BLaER1 treated with 17β-estradiol and CSF1 and Interleukin-3, amounts not matched to agents 10 nM and 100 nM (cell line): ENCODE measurements at regions not wholly inside any gene's neighbourhood (a gene's known extent, or its start where the extent isn't known, plus 50 kb on each side); places are given as distances from the start of the nearest gene placed in this dataset.

Experiments used
- H3K27ac ChIP-seq, 11 experiments: shearing (Covaris generic); formaldehyde crosslinking; 2 replicates each; pipeline ENCODE4 v1.8.1; 2022
- H3K27me3 ChIP-seq, 11 experiments: shearing (Covaris generic); formaldehyde crosslinking; 2 replicates each; pipeline ENCODE4 v1.8.1; 2022
- H3K36me3 ChIP-seq, 11 experiments: shearing (Covaris generic); formaldehyde crosslinking; 2 replicates each; pipeline ENCODE4 v1.8.1; 2022
- H3K4me1 ChIP-seq, 10 experiments: shearing (Covaris generic); formaldehyde crosslinking; 2 replicates each; pipeline ENCODE4 v1.8.1; 2022
- H3K4me2 ChIP-seq, 11 experiments: shearing (Covaris generic); formaldehyde crosslinking; 2 replicates each; pipeline ENCODE4 v1.8.1; 2022
- H3K4me3 ChIP-seq, 10 experiments: shearing (Covaris generic); formaldehyde crosslinking; 2 replicates each; pipeline ENCODE4 v1.8.1; 2022
- H3K9ac ChIP-seq, 11 experiments: shearing (Covaris generic); formaldehyde crosslinking; 2 replicates each; pipeline ENCODE4 v1.8.1; 2022
- H3K9me3 ChIP-seq, 11 experiments: shearing (Covaris generic); formaldehyde crosslinking; replicated peaks in 1 of 11; 2 replicates each; pipeline ENCODE4 v1.8.1; 2022
- H4K20me1 ChIP-seq, 11 experiments: shearing (Covaris generic); formaldehyde crosslinking; 2 replicates each; pipeline ENCODE4 v1.8.1; 2022
- Cebpa-rat ChIP-seq, 11 experiments: shearing (Covaris generic); IDR thresholded peaks; 2 replicates each; pipeline ENCODE4 v1.8.1; 2022

GRCh38 chr14:61911574-61911973 is 149.4 kb downstream of the SNAPC1 start:
- Histone ChIP-seq H3K9ac (no peak overlapping the region), H3K9me3 (no peaks in the 10 kb centered on the region), H3K36me3 (no peaks in the 10 kb centered on the region)

GRCh38 chr14:61918998-61919397 is 156.8 kb downstream of the SNAPC1 start:
- Histone ChIP-seq H4K20me1 (no peaks in the 10 kb centered on the region), H3K4me1 (no peaks in the 10 kb centered on the region), H3K4me3 (no peak overlapping the region), H3K9me3 (no peaks in the 10 kb centered on the region), H3K4me2 (no peak overlapping the region), H3K27ac (no peak overlapping the region), H3K36me3 (no peaks in the 10 kb centered on the region), H3K27me3 (no peaks in the 10 kb centered on the region), H3K9ac (no peak overlapping the region)
- TF ChIP-seq Cebpa-rat (IDR thresholded peaks at IDR 0.05): no peak

More at GRCh38 chr14:61911574-61911973, 149.4 kb downstream of the SNAPC1 start:
- H3K4me2 ChIP-seq: no peak overlapping the region
- no peak overlapping the region for H3K27ac ChIP-seq
- no peaks in the 10 kb centered on the region for H3K4me1 ChIP-seq
- H3K4me3 ChIP-seq: no peak overlapping the region
- H4K20me1 ChIP-seq: no peaks in the 10 kb centered on the region
- TF ChIP-seq Cebpa-rat (IDR thresholded peaks at IDR 0.05): no peak
- no peaks in the 10 kb centered on the region for H3K27me3 ChIP-seq

GRCh38 chr14:61923348-61923747 is 161.1 kb downstream of the SNAPC1 start:
- no peak for TF ChIP-seq Cebpa-rat (IDR thresholded peaks at IDR 0.05)
- no peak overlapping the region for H3K9ac ChIP-seq
- no peaks in the 10 kb centered on the region for H3K27me3 ChIP-seq
- H3K36me3 ChIP-seq: no peaks in the 10 kb centered on the region
- no peaks in the 10 kb centered on the region for H3K9me3 ChIP-seq
- H3K4me1 ChIP-seq: no peaks in the 10 kb centered on the region
- H4K20me1 ChIP-seq: no peaks in the 10 kb centered on the region
- no peak overlapping the region for H3K4me2 ChIP-seq
- H3K4me3 ChIP-seq: no peak overlapping the region
- H3K27ac ChIP-seq: no peak overlapping the region

DNA sequence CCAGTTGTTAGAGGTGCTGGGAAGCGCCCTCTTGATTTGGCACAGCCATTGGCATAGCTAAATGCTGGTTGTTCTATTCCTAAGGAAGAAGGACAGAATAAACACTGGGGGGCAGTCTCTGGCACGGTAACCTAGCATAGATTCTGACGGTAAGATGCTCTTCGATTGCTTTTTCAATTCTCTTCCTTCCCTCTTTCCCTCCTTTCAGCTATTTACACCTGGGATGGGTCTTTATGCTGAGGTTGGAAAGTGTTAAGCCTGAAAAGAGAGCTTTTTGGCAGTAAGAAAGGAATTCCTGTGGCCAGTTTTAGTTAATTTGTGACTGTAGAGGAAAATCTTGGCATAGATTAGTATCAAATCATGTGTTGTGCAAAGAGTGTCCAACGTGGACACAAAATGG is 162.8 kb downstream of the SNAPC1 start:
- H3K27ac ChIP-seq: no peak overlapping the region
- H3K4me2 ChIP-seq: no peak overlapping the region
- no peaks in the 10 kb centered on the region for H4K20me1 ChIP-seq
- no peaks in the 10 kb centered on the region for H3K9me3 ChIP-seq
- no peak overlapping the region for H3K9ac ChIP-seq
- no peaks in the 10 kb centered on the region for H3K36me3 ChIP-seq
- H3K4me3 ChIP-seq: no peak overlapping the region
- H3K27me3 ChIP-seq: no peaks in the 10 kb centered on the region
- TF ChIP-seq Cebpa-rat (IDR thresholded peaks at IDR 0.05): no peak
- no peaks in the 10 kb centered on the region for H3K4me1 ChIP-seq

- H3K9me3 ChIP-seq: no peaks in the 10 kb centered on the region
- H3K4me2 ChIP-seq: no peak overlapping the region
- H4K20me1 ChIP-seq: no peaks in the 10 kb centered on the region
- no peaks in the 10 kb centered on the region for H3K36me3 ChIP-seq
- TF ChIP-seq Cebpa-rat (IDR thresholded peaks at IDR 0.05): no peak
- no peak overlapping the region for H3K9ac ChIP-seq
- no peak overlapping the region for H3K27ac ChIP-seq
- H3K4me3 ChIP-seq: no peak overlapping the region
- no peaks in the 10 kb centered on the region for H3K27me3 ChIP-seq
- no peaks in the 10 kb centered on the region for H3K4me1 ChIP-seq
Observed at GRCh38 chr14:61925732-61926435, 163.7 kb downstream of the SNAPC1 start.

DNA sequence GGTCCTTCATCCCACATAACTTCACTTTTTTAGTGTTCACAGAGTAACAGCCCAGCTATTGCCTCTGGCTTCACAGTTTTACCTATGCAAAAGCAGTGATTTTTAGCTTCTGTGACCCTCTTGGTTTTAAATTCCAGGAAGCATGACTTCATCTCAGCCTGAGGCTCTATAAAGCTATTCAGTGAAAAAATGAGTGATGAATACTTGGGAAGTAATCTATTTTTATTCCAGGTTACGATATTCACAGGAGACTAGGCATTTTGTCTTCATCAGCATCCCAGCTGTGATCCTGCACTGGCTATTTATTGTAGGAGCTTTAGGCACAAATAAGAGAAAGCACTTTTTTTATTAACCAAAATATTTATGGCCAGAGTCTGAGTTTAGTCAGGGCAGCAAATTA is 164.8 kb downstream of the SNAPC1 start:
- Histone ChIP-seq H3K9ac (no peak overlapping the region), H3K27ac (no peak overlapping the region), H3K4me3 (no peak overlapping the region), H3K36me3 (no peaks in the 10 kb centered on the region), H3K4me2 (no peak overlapping the region), H3K9me3 (0 out of 22 replicates have a peak, but pooled peaks cover 0 to 3% (median 0%) of the 10 kb centered on the region in 11 experiments), H3K27me3 (no peaks in the 10 kb centered on the region), H4K20me1 (no peaks in the 10 kb centered on the region), H3K4me1 (no peaks in the 10 kb centered on the region)
- TF ChIP-seq Cebpa-rat (IDR thresholded peaks at IDR 0.05): no peak

DNA sequence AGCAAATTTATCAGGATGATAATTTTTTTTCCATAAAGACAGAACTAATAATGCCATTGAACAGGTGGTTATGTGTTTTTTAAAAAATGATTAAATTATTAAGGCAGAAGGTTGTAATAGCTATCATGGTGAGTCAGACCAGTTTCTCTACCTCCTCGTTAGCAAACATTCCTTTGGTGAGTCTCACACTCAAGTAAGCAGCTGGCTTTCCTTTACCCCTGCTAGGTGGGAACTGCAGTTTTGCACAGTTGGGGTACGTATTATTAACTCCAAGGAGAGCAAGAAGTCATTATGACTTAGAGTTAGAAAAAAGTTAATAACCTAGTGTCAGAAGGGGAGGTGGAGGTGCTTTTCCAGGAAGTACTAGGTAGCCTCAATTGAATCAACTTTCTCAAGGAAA is 165.3 kb downstream of the SNAPC1 start:
- Histone ChIP-seq H3K9me3 (0 out of 22 replicates have a peak, but pooled peaks cover 0 to 6% (median 0%) of the 10 kb centered on the region in 11 experiments), H3K9ac (no peak overlapping the region), H3K4me2 (no peak overlapping the region), H3K27me3 (no peaks in the 10 kb centered on the region), H3K4me3 (no peak overlapping the region), H3K4me1 (no peaks in the 10 kb centered on the region), H4K20me1 (no peaks in the 10 kb centered on the region), H3K36me3 (no peaks in the 10 kb centered on the region), H3K27ac (no peak overlapping the region)
- no peak for TF ChIP-seq Cebpa-rat (IDR thresholded peaks at IDR 0.05)

GRCh38 chr14:61928300-61928699 is 166.1 kb downstream of the SNAPC1 start:
- Histone ChIP-seq H3K4me1 (no peaks in the 10 kb centered on the region), H3K27me3 (no peaks in the 10 kb centered on the region), H3K4me3 (no peak overlapping the region), H3K9ac (no peak overlapping the region), H3K9me3 (0 out of 22 replicates have a peak, but pooled peaks cover 0 to 9% (median 0%) of the 10 kb centered on the region in 11 experiments), H3K27ac (no peak overlapping the region), H3K4me2 (no peak overlapping the region), H4K20me1 (no peaks in the 10 kb centered on the region), H3K36me3 (no peaks in the 10 kb centered on the region)
- TF ChIP-seq Cebpa-rat (IDR thresholded peaks at IDR 0.05): no peak

- Histone ChIP-seq H4K20me1 (no peaks in the 10 kb centered on the region), H3K9me3 (0 out of 22 replicates have a peak, but pooled peaks cover 0 to 9% (median 0%) of the 10 kb centered on the region in 11 experiments), H3K27ac (no peak overlapping the region), H3K4me2 (no peak overlapping the region), H3K27me3 (no peaks in the 10 kb centered on the region), H3K9ac (no peak overlapping the region), H3K36me3 (no peaks in the 10 kb centered on the region), H3K4me3 (no peak overlapping the region), H3K4me1 (no peaks in the 10 kb centered on the region)
- no peak for TF ChIP-seq Cebpa-rat (IDR thresholded peaks at IDR 0.05)
Observed at GRCh38 chr14:61928701-61929100, 166.5 kb downstream of the SNAPC1 start.

GRCh38 chr14:61929651-61930050 is 167.4 kb downstream of the SNAPC1 start:
- H3K4me2 ChIP-seq: no peak overlapping the region

More at GRCh38 chr14:61929651-61930050, 167.4 kb downstream of the SNAPC1 start:
- Histone ChIP-seq H3K9me3 (0 out of 22 replicates have a peak, but pooled peaks cover 0 to 9% (median 0%) of the 10 kb centered on the region in 11 experiments), H3K27me3 (no peaks in the 10 kb centered on the region), H3K4me1 (no peaks in the 10 kb centered on the region), H3K36me3 (no peaks in the 10 kb centered on the region), H4K20me1 (no peaks in the 10 kb centered on the region), H3K27ac (no peak overlapping the region), H3K9ac (no peak overlapping the region), H3K4me3 (no peak overlapping the region)
- no peak for TF ChIP-seq Cebpa-rat (IDR thresholded peaks at IDR 0.05)
